GM10266 (cell line): ENCODE measurements at regions not wholly inside any gene's neighbourhood (a gene's known extent, or its start where the extent isn't known, plus 50 kb on each side); places are given as distances from the start of the nearest gene placed in this dataset.

Source experiments
- DNase-seq: peaks from one replicate; pipeline ENCODE4 v3.0.0; 2012; ENCODE audit errors: extremely low spot score
- CTCF ChIP-seq: IDR thresholded peaks from 2 replicates; pipeline ENCODE4 v1.5.1; 2012; ENCODE audit warnings: mild to moderate bottlenecking, low read depth; ENCODE audit not compliant: control insufficient read depth, insufficient read depth; ENCODE audit errors: missing control alignments

- no peak for TF ChIP-seq CTCF
- no peak for DNase-seq
These were observed 87.3 kb upstream of the SPHKAP start for GRCh38 chr2:228268756-228269155.

- TF ChIP-seq CTCF = no peak
- DNase-seq = no peak
These were observed 86.8 kb upstream of the SPHKAP start for GRCh38 chr2:228268301-228268700.

GRCh38 chr2:228263156-228263555, 81.7 kb upstream of the SPHKAP start:
- no peak for DNase-seq
- TF ChIP-seq CTCF = no peak

- DNase-seq = no peak
- no peak for TF ChIP-seq CTCF
These were observed 80.1 kb upstream of the SPHKAP start for GRCh38 chr2:228261546-228261945.

GRCh38 chr2:228257379-228257778, 75.9 kb upstream of the SPHKAP start:
- DNase-seq = no peak
- no peak for TF ChIP-seq CTCF

- no peak for TF ChIP-seq CTCF
- DNase-seq = no peak
These were observed 72.3 kb upstream of the SPHKAP start for GRCh38 chr2:228253752-228254151.

- DNase-seq = no peak
- no peak for TF ChIP-seq CTCF
These were observed 65.8 kb upstream of the SPHKAP start for GRCh38 chr2:228247335-228247734.
